ENCODE measurements at regions not wholly inside any gene's neighbourhood (a gene's known extent, or its start where the extent isn't known, plus 50 kb on each side); places are given as distances from the start of the nearest gene placed in this dataset.

DNA sequence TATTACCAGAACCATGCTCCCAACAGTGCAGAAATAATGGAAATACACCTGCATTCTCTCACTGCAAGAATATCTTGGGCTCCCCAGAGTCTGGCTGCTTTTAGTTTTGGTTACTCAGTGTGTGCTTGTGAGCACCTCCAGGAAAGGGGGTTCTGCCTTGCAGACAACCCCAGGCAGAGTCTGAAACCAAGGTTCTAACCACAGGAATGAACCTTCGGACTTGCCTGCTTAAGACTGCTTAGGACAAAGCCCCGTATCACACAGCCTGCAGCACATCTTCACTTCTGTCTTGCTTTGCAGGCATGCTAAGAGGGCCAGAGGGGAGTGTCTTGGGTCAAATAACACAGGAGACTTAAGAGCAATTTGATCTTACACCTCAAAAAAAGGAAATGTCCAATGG is 94.8 kb upstream of the SPATA31C2 start:
- intact Hi-C loops (cut with micrococcal nuclease), result no loop called here

DNA sequence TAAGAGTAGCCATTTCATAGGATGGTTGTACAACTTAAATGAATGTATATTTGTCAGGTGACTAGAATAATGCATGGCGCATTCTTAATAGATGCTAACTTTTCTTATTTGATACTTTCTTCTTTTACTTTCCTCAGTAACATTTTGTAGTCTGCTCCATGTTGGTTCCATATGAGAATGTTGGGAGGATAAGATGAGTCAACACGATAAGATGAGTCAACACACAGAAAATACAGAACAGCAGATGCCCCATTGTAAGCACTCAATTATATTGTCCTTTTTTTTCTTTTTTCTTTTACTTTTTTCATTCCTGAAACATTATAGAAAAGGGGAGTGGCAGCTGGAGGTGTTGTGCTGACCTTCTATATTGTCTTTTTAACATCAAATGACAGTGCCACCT is 92.3 kb upstream of the SPATA31C2 start:
- intact Hi-C loops (cut with micrococcal nuclease), result no loop called here

DNA sequence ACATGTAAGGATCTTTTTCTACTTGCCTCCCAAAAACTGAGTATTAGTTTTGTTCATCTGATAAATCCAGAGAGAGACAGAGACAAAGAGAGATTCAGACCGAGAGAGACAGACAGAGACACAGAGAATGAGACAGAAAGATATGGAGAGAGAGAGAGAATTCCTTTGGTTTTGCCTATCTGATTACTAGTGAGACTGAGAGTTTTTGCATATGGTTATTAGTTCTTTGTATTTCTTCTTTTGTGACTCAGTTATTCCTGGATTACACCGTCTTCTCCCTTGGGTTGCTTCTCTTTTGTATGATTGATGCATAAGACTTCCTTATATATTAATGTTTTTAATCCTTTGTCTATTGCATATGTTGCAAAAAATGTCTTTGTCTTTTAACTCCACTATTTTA is 91.2 kb upstream of the SPATA31C2 start:
- intact Hi-C loops (cut with micrococcal nuclease), result no loop called here

- intact Hi-C loops (cut with micrococcal nuclease), result no loop called here
These were observed 86.7 kb upstream of the SPATA31C2 start for GRCh38 chr9:88224938-88225337.

- intact Hi-C loops (cut with micrococcal nuclease), result no loop called here
These were observed 82.8 kb upstream of the SPATA31C2 start for GRCh38 chr9:88221105-88221504.

- intact Hi-C loops (cut with micrococcal nuclease), result no loop called here
These were observed 82.4 kb upstream of the SPATA31C2 start for GRCh38 chr9:88220652-88221051.

DNA sequence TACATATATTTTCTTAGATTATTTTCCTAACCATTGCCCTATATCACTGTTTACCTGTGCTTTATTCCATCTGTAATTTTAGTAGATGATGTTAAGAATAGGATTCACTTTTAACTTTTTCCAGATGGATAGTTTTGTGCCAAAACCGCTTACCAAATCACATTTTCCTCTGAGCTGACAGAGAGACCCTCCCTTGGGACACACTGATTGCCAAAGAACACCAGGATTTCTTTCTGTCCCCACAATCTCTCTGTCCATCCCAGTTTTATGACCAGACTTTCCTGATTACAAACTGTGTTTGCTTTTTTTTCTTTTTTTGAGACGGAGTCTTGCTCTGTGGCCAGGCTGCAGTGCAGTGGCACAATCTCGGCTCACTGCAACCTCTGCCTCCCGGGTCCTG is 81.3 kb upstream of the SPATA31C2 start:
- intact Hi-C loops (cut with micrococcal nuclease), result no loop called here

DNA sequence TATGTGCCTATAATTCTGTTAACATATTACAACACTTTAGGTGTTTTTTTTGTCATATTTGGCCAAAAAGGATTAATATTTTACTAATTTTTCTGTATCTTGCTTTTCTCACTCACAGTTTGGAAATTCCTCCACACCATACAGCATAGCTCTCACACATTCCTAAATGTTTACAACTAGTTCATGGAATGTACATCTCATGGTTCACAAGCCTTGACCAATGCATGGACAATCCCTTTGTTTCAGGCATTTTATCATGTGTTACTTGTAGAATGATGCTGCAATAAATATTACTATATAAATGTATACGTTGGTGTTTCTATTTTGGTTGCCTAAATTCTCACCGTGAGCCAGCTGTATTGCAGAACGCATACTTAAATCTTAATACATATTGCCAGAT is 80.5 kb upstream of the SPATA31C2 start:
- intact Hi-C loops (cut with micrococcal nuclease), result no loop called here

DNA sequence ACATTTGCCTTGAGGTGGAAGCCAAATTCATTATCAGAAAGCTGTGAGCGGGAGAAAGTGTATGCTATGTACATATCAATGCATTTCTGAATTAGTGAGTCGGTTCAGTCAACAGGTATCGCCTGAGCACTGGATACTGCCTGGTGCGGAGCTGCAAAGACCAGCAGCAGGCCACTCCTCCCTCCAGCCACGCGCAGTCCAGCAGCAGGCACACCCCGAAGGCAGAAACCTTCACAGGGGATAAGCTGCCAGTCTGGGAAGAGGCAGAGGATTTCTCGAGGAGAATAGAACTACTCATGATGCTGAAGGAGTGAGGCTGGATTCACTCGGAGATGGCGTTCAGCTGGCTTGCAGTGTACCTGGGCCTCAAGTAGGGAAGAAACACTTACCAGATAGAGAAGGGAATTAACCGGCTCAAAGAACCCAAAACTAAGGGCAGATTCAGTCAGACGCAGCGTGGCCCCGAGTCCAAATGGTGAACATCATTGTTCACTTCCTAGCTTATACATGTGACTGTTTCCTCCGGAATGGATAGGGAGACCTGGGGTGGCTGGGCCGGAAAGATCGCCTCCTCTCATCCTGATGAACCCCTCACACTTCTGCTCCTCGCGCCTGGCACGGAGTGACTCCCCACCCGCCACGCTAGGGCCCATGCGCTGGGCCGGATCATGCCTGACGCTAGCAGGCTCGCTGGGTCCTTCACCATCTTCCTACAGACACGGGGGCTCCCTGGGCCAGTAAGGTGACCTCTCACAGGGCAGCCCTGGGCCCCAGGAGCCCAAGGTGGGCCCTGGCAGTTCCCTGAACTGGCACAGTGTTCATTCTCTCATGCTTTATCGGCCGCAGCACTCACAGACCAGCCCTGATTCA is 78.1 kb upstream of the SPATA31C2 start:
- intact Hi-C loops (cut with micrococcal nuclease), result no loop called here

- intact Hi-C loops (cut with micrococcal nuclease), result no loop called here
These were observed 77.2 kb upstream of the SPATA31C2 start for GRCh38 chr9:88215196-88216125.

DNA sequence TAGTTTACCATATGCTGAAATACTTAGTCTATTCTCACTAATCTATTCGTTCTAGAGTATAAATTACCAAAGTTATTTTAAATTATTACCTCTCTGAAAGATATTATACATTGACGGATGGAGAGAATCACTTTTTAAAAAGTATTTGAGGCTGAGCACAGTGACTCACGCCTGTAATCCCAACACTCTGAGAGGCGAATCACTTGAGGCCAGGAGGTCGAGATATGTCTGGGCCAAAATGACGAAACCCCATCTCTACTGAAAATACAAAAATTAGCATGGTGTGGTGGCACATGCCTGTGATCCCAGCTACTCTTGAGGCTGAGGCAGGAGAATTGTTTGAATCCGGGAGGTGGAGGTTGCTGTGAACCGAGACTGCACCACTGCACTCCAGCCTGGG is 64.0 kb upstream of the SPATA31C2 start:
- intact Hi-C loops (cut with micrococcal nuclease), result no loop called here

- intact Hi-C loops (cut with micrococcal nuclease), result no loop called here
These were observed 60.1 kb upstream of the SPATA31C2 start for GRCh38 chr9:88198341-88198807.

DNA sequence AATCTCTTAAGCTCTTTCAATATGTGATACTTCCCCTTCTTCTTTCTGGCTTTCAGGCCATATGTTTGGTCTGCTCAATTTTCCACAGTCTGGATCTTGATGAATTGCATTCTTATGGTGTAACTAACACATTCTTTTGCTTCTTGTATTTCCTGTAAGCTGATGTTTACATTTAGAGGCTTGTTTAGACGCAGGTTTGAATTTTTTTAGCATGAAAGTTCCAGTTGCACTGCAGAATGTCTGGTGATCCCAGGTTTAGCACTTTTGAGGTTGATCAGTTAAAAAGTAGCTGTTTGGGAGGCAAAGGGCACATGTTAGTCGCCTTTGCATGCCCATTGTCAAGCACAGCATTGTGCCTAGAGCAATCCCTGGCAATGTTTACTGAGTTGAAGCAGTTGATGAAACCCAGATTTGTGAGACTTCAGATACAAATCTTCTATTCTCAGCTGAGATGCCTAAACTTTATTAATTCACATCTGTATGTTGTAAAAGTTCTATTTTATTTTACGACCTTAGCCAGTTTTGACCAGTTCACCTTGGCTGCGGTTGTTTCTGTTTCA is 59.6 kb upstream of the SPATA31C2 start:
- intact Hi-C loops (cut with micrococcal nuclease), result no loop called here

GRCh38 chr9:88197016-88197415 is 58.7 kb upstream of the SPATA31C2 start:
- intact Hi-C loops (cut with micrococcal nuclease), result no loop called here

DNA sequence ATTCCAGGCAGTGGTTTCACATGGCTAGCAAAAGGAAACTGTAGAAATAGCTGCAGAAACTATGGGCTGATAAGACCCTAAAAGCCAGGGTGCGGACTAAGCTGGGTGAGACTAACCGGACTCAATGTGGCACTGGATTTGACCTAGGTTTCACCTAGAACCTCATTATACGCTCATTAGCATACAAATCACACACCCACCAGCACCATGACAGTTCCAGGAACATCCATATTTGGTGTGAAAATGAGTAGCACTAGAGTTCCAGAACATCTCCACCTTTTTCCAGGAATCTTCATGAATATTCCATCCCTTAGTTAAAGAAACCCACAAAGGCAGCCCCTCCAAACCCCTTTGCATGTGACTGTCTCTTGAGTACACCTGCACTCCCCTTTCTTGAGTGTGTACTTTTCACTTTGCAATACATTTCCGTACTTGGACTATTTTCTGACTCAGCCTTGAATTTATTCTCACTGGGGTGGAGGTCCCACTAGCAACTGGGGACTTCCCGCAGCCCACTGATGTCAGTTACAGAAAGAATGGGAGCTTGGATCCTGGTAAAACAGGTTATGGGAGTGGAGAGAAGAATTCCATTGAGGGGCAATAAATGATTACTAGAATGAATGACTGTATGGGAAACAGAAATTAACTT is 58.0 kb upstream of the SPATA31C2 start:
- intact Hi-C loops (cut with micrococcal nuclease), result no loop called here

GRCh38 chr9:88193766-88194165 is 55.5 kb upstream of the SPATA31C2 start:
- intact Hi-C loops (cut with micrococcal nuclease), result no loop called here

- intact Hi-C loops (cut with micrococcal nuclease), result no loop called here
These were observed 53.2 kb upstream of the SPATA31C2 start for GRCh38 chr9:88191456-88191855.

DNA sequence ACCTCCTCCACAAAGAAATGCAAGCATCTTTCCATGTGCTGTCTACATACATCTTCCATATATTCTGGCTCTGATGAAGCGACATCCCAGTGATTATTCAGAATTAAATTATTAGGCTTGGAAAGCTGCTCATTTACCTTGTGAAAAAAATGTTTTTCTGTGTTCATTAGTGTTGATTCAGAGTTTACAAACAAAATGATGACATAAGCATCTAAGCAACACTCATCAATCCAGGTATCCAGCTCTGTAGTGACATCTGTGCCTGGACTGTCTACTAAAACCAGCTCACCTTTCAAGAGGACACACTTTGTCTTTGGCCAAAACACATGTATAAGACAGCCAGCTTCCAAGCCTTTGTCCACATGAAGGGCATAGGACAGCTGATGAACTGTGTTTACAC is 51.1 kb upstream of the SPATA31C2 start:
- intact Hi-C loops (cut with micrococcal nuclease), result no loop called here

All from T-helper 2 cell treated with Interferon-gamma antibody and Interleukin-4, amounts not matched to agents 100 ng/mL and 5 ng/mL, for 36 hours (primary cell).